Natural killer cell (primary cell): ENCODE measurements at regions not wholly inside any gene's neighbourhood (a gene's known extent, or its start where the extent isn't known, plus 50 kb on each side); places are given as distances from the start of the nearest gene placed in this dataset.
A peak's percentile ranks its signal among the peaks of the same experiment; 100 is the strongest.

Source experiments
- ATAC-seq, 3 donors: fragments of 150-1000 bp in 2 of 3; fragments of 200-7000 bp in 1 of 3; cut with Tn5 transposase; 1 replicate in 1 of 3; 2 replicates in 2 of 3; pipeline ENCODE4 v1.10.0; 2021; ENCODE audit warnings: mild to moderate bottlenecking in 2 of 3, moderate library complexity in 2 of 3
- DNase-seq, 2 donors: peaks; one replicate each; pipeline versions ENCODE4 v3.0.0 to v3.0.0-alpha.2; 2013 to 2021; ENCODE audit warnings: mixed read lengths in 1 of 2
- H3K27ac ChIP-seq: one replicate; pipeline ENCODE4 v1.5.1; 2013; ENCODE audit warnings: mild to moderate bottlenecking, low read length
- H3K27me3 ChIP-seq: one replicate; pipeline ENCODE4 v1.6.1; 2013; ENCODE audit warnings: low read length; ENCODE audit not compliant: control insufficient read depth, insufficient read depth
- H3K36me3 ChIP-seq: one replicate; pipeline ENCODE4 v1.6.1; 2013; ENCODE audit warnings: low read length; ENCODE audit not compliant: control insufficient read depth, insufficient read depth
- H3K4me1 ChIP-seq: one replicate; pipeline ENCODE4 v1.6.1; 2013; ENCODE audit warnings: low read length; ENCODE audit not compliant: control insufficient read depth, insufficient read depth
- H3K4me3 ChIP-seq: one replicate; pipeline ENCODE4 v1.5.1; 2013; ENCODE audit warnings: low read length
- H3K9me3 ChIP-seq: one replicate; pipeline ENCODE4 v1.6.1; 2013; ENCODE audit warnings: low read length; ENCODE audit not compliant: control insufficient read depth, insufficient read depth
- H3K27ac Mint-ChIP-seq, 2 donors: one replicate each; pipeline ENCODE4 v1.8.0; 2022; ENCODE audit warnings: mild to moderate bottlenecking in 2 of 2, mixed read lengths in 2 of 2, moderate library complexity in 1 of 2
- H3K27me3 Mint-ChIP-seq, 2 donors: one replicate each; pipeline ENCODE4 v1.8.0; 2022; ENCODE audit warnings: low read depth in 2 of 2, mixed read lengths in 2 of 2
- H3K36me3 Mint-ChIP-seq: one replicate; pipeline ENCODE4 v1.8.0; 2022; ENCODE audit warnings: mixed read lengths
- H3K4me1 Mint-ChIP-seq, 2 donors: one replicate each; pipeline ENCODE4 v1.8.0; 2022; ENCODE audit warnings: mixed read lengths in 2 of 2
- H3K4me3 Mint-ChIP-seq: one replicate; pipeline ENCODE4 v1.8.0; 2022; ENCODE audit warnings: mild to moderate bottlenecking, moderate library complexity, mixed read lengths
- H3K9me3 Mint-ChIP-seq, 2 donors: one replicate each; pipeline ENCODE4 v1.8.0; 2022; ENCODE audit warnings: mixed read lengths in 2 of 2
- CTCF ChIP-seq: fragments of 200-600 bp; IDR thresholded peaks from one replicate; pipeline ENCODE4 v1.8.0; 2022; ENCODE audit warnings: antibody characterized with exemption
- WGBS: methylation state at CpG from one replicate; pipeline ENCODE4 v1.1.7; 2013; ENCODE audit warnings: missing lambda C conversion rate; ENCODE audit not compliant: insufficient coverage; 5-methylcytosine and 5-hydroxymethylcytosine counted together
- intact Hi-C: fragments of 100-400 bp; cut with micrococcal nuclease; formaldehyde crosslinking; loops from one replicate; pipeline ENCODE4 v1.14.2; 2022

- Histone ChIP-seq H3K9me3 (no peaks in the 10 kb centered on the region), H3K4me1 (peaks cover 12% of the 10 kb centered on the region), H3K4me3 (no peak overlapping the region), H3K36me3 (no peaks in the 10 kb centered on the region), H3K27ac (no peak overlapping the region), H3K27me3 (no peaks in the 10 kb centered on the region)
- WGBS, result 85% methylated on average over 7 of the region's 11 CpGs
- H3K36me3 Mint-ChIP-seq, result no peaks in the 10 kb centered on the region
- peaks cover 7 to 10% of the 10 kb centered on the region in 2 donors for H3K4me1 Mint-ChIP-seq
- no peaks in the 10 kb centered on the region for H3K27me3 Mint-ChIP-seq
- DNase-seq (no peak), ATAC-seq (no peak)
- no peak overlapping the region for H3K4me3 Mint-ChIP-seq
- intact Hi-C loops, result no loop called here
- no peaks in the 10 kb centered on the region for H3K9me3 Mint-ChIP-seq
- TF ChIP-seq CTCF, result no peak
- H3K27ac Mint-ChIP-seq, result no peak overlapping the region
Measured at GRCh38 chrX:10090319-10090718, 66.5 kb upstream of the CLCN4 start.

GRCh38 chrX:10095246-10095645 is 61.5 kb upstream of the CLCN4 start:
- Mint-ChIP-seq H3K27me3 (no peaks in the 10 kb centered on the region), H3K4me3 (no peak overlapping the region), H3K36me3 (no peaks in the 10 kb centered on the region), H3K27ac (no peak overlapping the region), H3K9me3 (no peaks in the 10 kb centered on the region), H3K4me1 (peaks cover 11 to 21% of the 10 kb centered on the region in 2 donors)
- H3K27ac ChIP-seq, result no peak overlapping the region
- TF ChIP-seq CTCF, result no peak
- no peaks in the 10 kb centered on the region for H3K9me3 ChIP-seq
- 96% methylated on average over 9 of the region's 9 CpGs for WGBS
- no peaks in the 10 kb centered on the region for H3K27me3 ChIP-seq
- intact Hi-C loops, result no loop called here
- no peak for DNase-seq
- peaks cover 21% of the 10 kb centered on the region for H3K4me1 ChIP-seq
- no peak for ATAC-seq
- H3K36me3 ChIP-seq, result no peaks in the 10 kb centered on the region
- no peak overlapping the region for H3K4me3 ChIP-seq

GRCh38 chrX:10095698-10096432 is 60.9 kb upstream of the CLCN4 start:
- no peaks in the 10 kb centered on the region for H3K36me3 ChIP-seq
- 77% methylated on average over 2 of the region's 5 CpGs for WGBS
- H3K27me3 Mint-ChIP-seq, result no peaks in the 10 kb centered on the region
- no peak overlapping the region for H3K4me3 Mint-ChIP-seq
- H3K4me3 ChIP-seq, result no peak overlapping the region
- no peaks in the 10 kb centered on the region for H3K27me3 ChIP-seq
- H3K27ac Mint-ChIP-seq, result peak overlapping the region in 1 of 2 donors; percentile 56
- H3K9me3 ChIP-seq, result no peaks in the 10 kb centered on the region
- peaks cover 27% of the 10 kb centered on the region for H3K4me1 ChIP-seq
- no peak for TF ChIP-seq CTCF
- H3K27ac ChIP-seq, result no peak overlapping the region
- DNase-seq (peak in 1 of 2 donors; percentile 36), ATAC-seq (no peak)
- no peaks in the 10 kb centered on the region for H3K36me3 Mint-ChIP-seq
- peaks cover 11 to 21% of the 10 kb centered on the region in 2 donors for H3K4me1 Mint-ChIP-seq
- intact Hi-C loops, result no loop called here
- H3K9me3 Mint-ChIP-seq, result no peaks in the 10 kb centered on the region

GRCh38 chrX:10098270-10098713 is 58.5 kb upstream of the CLCN4 start:
- Histone ChIP-seq H3K4me3 (peak overlapping the region; percentile 69), H3K27me3 (no peaks in the 10 kb centered on the region), H3K9me3 (no peaks in the 10 kb centered on the region), H3K4me1 (peaks cover 32% of the 10 kb centered on the region), H3K36me3 (peaks cover 2% of the 10 kb centered on the region), H3K27ac (peak overlapping the region; percentile 89)
- TF ChIP-seq CTCF, result no peak
- no CpG with 5 or more reads among the region's 10 CpGs for WGBS
- peaks cover 11 to 28% of the 10 kb centered on the region in 2 donors for H3K4me1 Mint-ChIP-seq
- ATAC-seq, result peak; percentile 83 to 93 (median 84)
- H3K27ac Mint-ChIP-seq, result peak overlapping the region; percentile 88 to 94
- DNase-seq, result peak in 1 of 2 donors; percentile 72
- no peaks in the 10 kb centered on the region for H3K36me3 Mint-ChIP-seq
- H3K4me3 Mint-ChIP-seq, result peak overlapping the region; percentile 91
- no peaks in the 10 kb centered on the region for H3K27me3 Mint-ChIP-seq
- H3K9me3 Mint-ChIP-seq, result no peaks in the 10 kb centered on the region
- intact Hi-C loops, result no loop called here
